Spinal cord (tissue), 9 donors: ENCODE measurements at regions not wholly inside any gene's neighbourhood (a gene's known extent, or its start where the extent isn't known, plus 50 kb on each side); places are given as distances from the start of the nearest gene placed in this dataset.

Experiments used
- DNase-seq, 6 donors: peaks; one replicate each; pipeline versions ENCODE4 v3.0.0 to v3.0.0-alpha.2; 2013 to 2015; ENCODE audit warnings: low spot score in 6 of 6, low read depth in 4 of 6
- H3K27ac ChIP-seq: one replicate; pipeline ENCODE4 v1.5.1; 2013; ENCODE audit warnings: low read depth, low read length, control low read depth
- H3K27me3 ChIP-seq: one replicate; pipeline ENCODE4 v1.6.1; 2013; ENCODE audit warnings: low read length; ENCODE audit not compliant: control insufficient read depth, insufficient read depth
- H3K36me3 ChIP-seq: one replicate; pipeline ENCODE4 v1.6.1; 2013; ENCODE audit warnings: low read length; ENCODE audit not compliant: control insufficient read depth, insufficient read depth
- H3K4me1 ChIP-seq: one replicate; pipeline ENCODE4 v1.6.1; 2013; ENCODE audit warnings: low read length; ENCODE audit not compliant: control insufficient read depth, insufficient read depth
- H3K4me3 ChIP-seq: one replicate; pipeline ENCODE4 v1.5.1; 2013; ENCODE audit warnings: low read depth, low read length, control low read depth
- H3K9me3 ChIP-seq: one replicate; pipeline ENCODE4 v1.6.1; 2013; ENCODE audit warnings: low read length; ENCODE audit not compliant: control insufficient read depth, insufficient read depth
- WGBS: methylation state at CpG from one replicate; pipeline ENCODE4 v1.1.5; 2013; ENCODE audit warnings: missing lambda C conversion rate; ENCODE audit not compliant: insufficient coverage; 5-methylcytosine and 5-hydroxymethylcytosine counted together
- donor health status: healthy.

- 14% methylated on average over 1 of the region's 1 CpG for WGBS
These were observed 615.0 kb upstream of the RIOK2 start for GRCh38 chr5:97797994-97798451.

GRCh38 chr5:97801461-97801860, 618.4 kb upstream of the RIOK2 start:
- no peaks in the 10 kb centered on the region for H3K36me3 ChIP-seq
- no peaks in the 10 kb centered on the region for H3K27me3 ChIP-seq
- no peak overlapping the region for H3K27ac ChIP-seq
- no peak overlapping the region for H3K4me3 ChIP-seq
- DNase-seq, result no peak
- H3K4me1 ChIP-seq, result no peaks in the 10 kb centered on the region
- H3K9me3 ChIP-seq, result peaks cover 2% of the 10 kb centered on the region

More at GRCh38 chr5:97797994-97798451, 615.0 kb upstream of the RIOK2 start:
- Histone ChIP-seq H3K4me1 (no peaks in the 10 kb centered on the region), H3K27ac (no peak overlapping the region), H3K9me3 (no peaks in the 10 kb centered on the region), H3K4me3 (no peak overlapping the region), H3K27me3 (no peaks in the 10 kb centered on the region), H3K36me3 (no peaks in the 10 kb centered on the region)
- no peak for DNase-seq

- Histone ChIP-seq H3K36me3 (no peaks in the 10 kb centered on the region), H3K4me3 (no peak overlapping the region), H3K9me3 (no peaks in the 10 kb centered on the region), H3K27me3 (no peaks in the 10 kb centered on the region), H3K4me1 (no peaks in the 10 kb centered on the region), H3K27ac (no peak overlapping the region)
- no CpG with 5 or more reads among the region's 2 CpGs for WGBS
- DNase-seq, result no peak
These were observed 637.1 kb upstream of the RIOK2 start for GRCh38 chr5:97820138-97820537.

- no peak for DNase-seq
- Histone ChIP-seq H3K27ac (no peak overlapping the region), H3K27me3 (no peaks in the 10 kb centered on the region), H3K4me3 (no peak overlapping the region), H3K36me3 (no peaks in the 10 kb centered on the region), H3K4me1 (no peaks in the 10 kb centered on the region), H3K9me3 (no peaks in the 10 kb centered on the region)
- WGBS, result 100% methylated on average over 1 of the region's 2 CpGs
These were observed 649.7 kb upstream of the RIOK2 start for GRCh38 chr5:97832645-97833296.

- Histone ChIP-seq H3K27ac (no peak overlapping the region), H3K27me3 (no peaks in the 10 kb centered on the region), H3K4me1 (no peaks in the 10 kb centered on the region), H3K36me3 (no peaks in the 10 kb centered on the region), H3K4me3 (no peak overlapping the region), H3K9me3 (no peaks in the 10 kb centered on the region)
- no CpG with 5 or more reads among the region's 1 CpG for WGBS
- no peak for DNase-seq
These were observed 651.5 kb upstream of the RIOK2 start for GRCh38 chr5:97834561-97834960.

- H3K9me3 ChIP-seq, result no peaks in the 10 kb centered on the region
- H3K36me3 ChIP-seq, result no peaks in the 10 kb centered on the region
- H3K27ac ChIP-seq, result no peak overlapping the region
- H3K4me1 ChIP-seq, result no peaks in the 10 kb centered on the region
- WGBS, result 100% methylated on average over 1 of the region's 1 CpG
- H3K27me3 ChIP-seq, result no peaks in the 10 kb centered on the region
- DNase-seq, result no peak
- no peak overlapping the region for H3K4me3 ChIP-seq
These were observed 652.1 kb upstream of the RIOK2 start for GRCh38 chr5:97835112-97835511.

- H3K27ac ChIP-seq, result no peak overlapping the region
- no peaks in the 10 kb centered on the region for H3K36me3 ChIP-seq
- no peak overlapping the region for H3K4me3 ChIP-seq
- H3K4me1 ChIP-seq, result no peaks in the 10 kb centered on the region
- 97% methylated on average over 3 of the region's 4 CpGs for WGBS
- H3K27me3 ChIP-seq, result no peaks in the 10 kb centered on the region
- no peak for DNase-seq
- H3K9me3 ChIP-seq, result no peaks in the 10 kb centered on the region
These were observed 653.8 kb upstream of the RIOK2 start for GRCh38 chr5:97836816-97837215.

- DNase-seq, result no peak
- Histone ChIP-seq H3K9me3 (no peaks in the 10 kb centered on the region), H3K27ac (no peak overlapping the region), H3K36me3 (no peaks in the 10 kb centered on the region), H3K27me3 (no peaks in the 10 kb centered on the region), H3K4me1 (no peaks in the 10 kb centered on the region), H3K4me3 (no peak overlapping the region)
- no CpG with 5 or more reads among the region's 1 CpG for WGBS
These were observed 655.2 kb upstream of the RIOK2 start for GRCh38 chr5:97838214-97838613.

GRCh38 chr5:97839341-97840086, 656.5 kb upstream of the RIOK2 start:
- no CpG with 5 or more reads among the region's 2 CpGs for WGBS
- H3K27me3 ChIP-seq, result no peaks in the 10 kb centered on the region
- no peak for DNase-seq
- H3K9me3 ChIP-seq, result no peaks in the 10 kb centered on the region
- H3K4me3 ChIP-seq, result no peak overlapping the region
- H3K27ac ChIP-seq, result no peak overlapping the region
- H3K4me1 ChIP-seq, result no peaks in the 10 kb centered on the region
- no peaks in the 10 kb centered on the region for H3K36me3 ChIP-seq

GRCh38 chr5:97840643-97841042, 657.6 kb upstream of the RIOK2 start:
- DNase-seq, result no peak
- Histone ChIP-seq H3K4me1 (no peaks in the 10 kb centered on the region), H3K27ac (no peak overlapping the region), H3K27me3 (no peaks in the 10 kb centered on the region), H3K9me3 (no peaks in the 10 kb centered on the region), H3K4me3 (no peak overlapping the region), H3K36me3 (no peaks in the 10 kb centered on the region)
- whole genome bisulfite sequencing, result 82% methylated on average over 2 of the region's 3 CpGs
